HepG2 (cell line): ENCODE measurements at regions not wholly inside any gene's neighbourhood (a gene's known extent, or its start where the extent isn't known, plus 50 kb on each side); places are given as distances from the start of the nearest gene placed in this dataset.

Experiments used
- ATAC-seq: fragments of 200-7000 bp; cut with Tn5 transposase; 3 replicates; pipeline ENCODE4 v1.9.1; 2020; ENCODE audit warnings: mild to moderate bottlenecking, moderate library complexity
- BruUV-seq: library from RNA; stranded (reverse); fragments of 400-500 nt; replicated peaks from 2 replicates; lab custom pipeline; 2021; lab: Mats Ljungman, UMichigan
- CTCF ChIA-PET: fragments of 300-600 bp; formaldehyde crosslinking; extraction: SDS; loops from one replicate; lab custom pipeline; 2021; ENCODE audit warnings: low total read pairs, inconsistent platforms, low intra/inter-chr PET ratio; lab: Yijun Ruan, JAX
- POLR2A ChIA-PET: fragments of 350-600 bp; sonication (Branson Sonifier 250); formaldehyde crosslinking; loops from one replicate; lab custom pipeline; 2020; ENCODE audit warnings: antibody characterized with exemption, inconsistent platforms; lab: Yijun Ruan, JAX
- DNase-seq: peaks from one replicate; pipeline ENCODE4 v3.0.0-alpha.2; 2015; ENCODE audit warnings: low spot score
- FAIRE-seq: peaks from 3 replicates; lab custom pipeline; 2011; peaks lifted over from hg19 to GRCh38; lab: Jason Lieb, UNC
- H2AFZ ChIP-seq: one replicate; pipeline ENCODE4 v1.6.1; 2011; ENCODE audit warnings: low read length, inconsistent platforms
- H3K27ac ChIP-seq: fragments of 300-600 bp; 3 replicates; pipeline ENCODE4 v1.8.0; 2011; ENCODE audit warnings: mixed run types, mild to moderate bottlenecking, mixed read lengths, low read length, inconsistent platforms; ENCODE audit not compliant: insufficient read depth; ENCODE audit errors: extremely low read length
- H3K27me3 ChIP-seq, 2 experiments: fragments of 200-600 bp in 1 of 2; 2 replicates in 1 of 2; 3 replicates in 1 of 2; pipeline versions ENCODE4 v1.6.0 to v1.8.0; 2011; ENCODE audit warnings: low read length in 2 of 2, mild to moderate bottlenecking in 2 of 2, moderate library complexity in 2 of 2, inconsistent platforms in 1 of 2; ENCODE audit not compliant: insufficient read depth in 2 of 2, control insufficient read depth in 1 of 2
- H3K36me3 ChIP-seq, 2 experiments: fragments of 200-600 bp in 1 of 2; replicated peaks in 1 of 2; 2 replicates in 1 of 2; 3 replicates in 1 of 2; pipeline versions ENCODE4 v1.5.1 to v1.8.0; 2011; ENCODE audit warnings: low read length in 2 of 2, inconsistent platforms in 1 of 2; ENCODE audit not compliant: insufficient read depth in 2 of 2, control insufficient read depth in 1 of 2
- H3K4me1 ChIP-seq: 2 replicates; pipeline ENCODE4 v1.5.1; 2012; ENCODE audit warnings: low read length, inconsistent platforms; ENCODE audit not compliant: insufficient read depth
- H3K4me2 ChIP-seq: 2 replicates; pipeline ENCODE4 v1.6.0; 2011; ENCODE audit warnings: low read depth, low read length, inconsistent platforms
- H3K4me3 ChIP-seq, 3 experiments: fragments of 200-600 bp in 1 of 3; sonication (generic), shearing (Covaris generic) in 1 of 3; replicated peaks in 1 of 3; 2 replicates each; pipeline ENCODE4 v1.5.1; 2011 to 2016; ENCODE audit warnings: low read length in 3 of 3, inconsistent platforms in 2 of 3, low read depth in 2 of 3, mild to moderate bottlenecking in 2 of 3, control low read depth in 1 of 3, mixed read lengths in 1 of 3; ENCODE audit not compliant: insufficient read depth in 1 of 3
- H3K79me2 ChIP-seq: one replicate; pipeline ENCODE4 v1.6.1; 2011; ENCODE audit warnings: low read length, inconsistent platforms; ENCODE audit not compliant: insufficient read depth
- H3K9ac ChIP-seq: 2 replicates; pipeline ENCODE4 v1.6.0; 2011; ENCODE audit warnings: mild to moderate bottlenecking, low read depth, low read length, inconsistent platforms; ENCODE audit not compliant: insufficient read depth
- H3K9me3 ChIP-seq: 2 replicates; pipeline ENCODE4 v1.5.1; 2012; ENCODE audit warnings: mild to moderate bottlenecking, low read length
- H4K20me1 ChIP-seq: 2 replicates; pipeline ENCODE4 v1.6.0; 2011; ENCODE audit warnings: inconsistent platforms, mild to moderate bottlenecking, low read length, moderate library complexity; ENCODE audit not compliant: insufficient read depth
- FLYWCH1 ChIP-seq: sonication (generic); formaldehyde crosslinking; IDR thresholded peaks from 2 replicates; pipeline ENCODE4 v1.8.1; 2023; ENCODE audit warnings: mild to moderate bottlenecking, missing genetic modification reagents
- GTF2F1 ChIP-seq: fragments of 150-350 bp; IDR thresholded peaks from 2 replicates; pipeline ENCODE4 v1.6.1; 2014; ENCODE audit warnings: low read length
- MYC ChIP-seq: sonication (generic); formaldehyde crosslinking; IDR thresholded peaks from 2 replicates; pipeline ENCODE4 v1.9.0; 2021; ENCODE audit warnings: missing genetic modification reagents, borderline replicate concordance
- POLR2AphosphoS5 ChIP-seq: IDR thresholded peaks from 2 replicates; pipeline ENCODE4 v1.6.1; 2012; ENCODE audit warnings: low read depth, low read length
- TRIM22 ChIP-seq: fragments of 450-650 bp; IDR thresholded peaks from 2 replicates; pipeline ENCODE4 v1.6.1; 2017
- ZBTB40 ChIP-seq, 2 experiments: fragments of 450-650 bp in 1 of 2; sonication (generic) in 1 of 2; formaldehyde crosslinking in 1 of 2; IDR thresholded peaks; 2 replicates each; pipeline versions ENCODE4 v1.6.1 to v1.8.0; 2016 to 2022; ENCODE audit warnings: antibody characterized with exemption in 1 of 2, mild to moderate bottlenecking in 1 of 2, missing genetic modification reagents in 1 of 2
- ZNF17 ChIP-seq: sonication (generic); formaldehyde crosslinking; IDR thresholded peaks from 2 replicates; pipeline ENCODE4 v1.5.0; 2020; ENCODE audit warnings: mild to moderate bottlenecking, missing genetic modification reagents
- ZNF574 ChIP-seq: sonication (generic); formaldehyde crosslinking; IDR thresholded peaks from 2 replicates; pipeline ENCODE4 v1.4.0; 2020; ENCODE audit warnings: missing genetic modification reagents
- ZNF737 ChIP-seq: sonication (generic); formaldehyde crosslinking; IDR thresholded peaks from 2 replicates; pipeline ENCODE4 v1.5.0; 2020; ENCODE audit warnings: missing genetic modification reagents, mild to moderate bottlenecking, borderline replicate concordance
- WGBS: methylation state at CpG from one replicate; pipeline ENCODE4 v1.1.6; 2017; ENCODE audit warnings: low lambda C conversion rate; 5-methylcytosine and 5-hydroxymethylcytosine counted together
- in situ Hi-C: cut with HindIII; loops from 2 replicates; pipeline ENCODE4 v1.10.0; 2017; ENCODE audit warnings: low pct_unique_long_range_greater_than_20kb; ENCODE audit not compliant: extremely low pct_ligation_motif_present
- intact Hi-C: fragments of 100-400 bp; cut with micrococcal nuclease; formaldehyde crosslinking; loops from one replicate; pipeline ENCODE4 v1.10.0; 2022; ENCODE audit not compliant: unreplicated experiment

- Histone ChIP-seq H3K79me2 (no peaks in the 10 kb centered on the region), H3K27me3 (no peaks in the 10 kb centered on the region), H3K9me3 (no peaks in the 10 kb centered on the region), H3K9ac (no peak overlapping the region), H3K4me2 (no peak overlapping the region), H2AFZ (no peak overlapping the region), H4K20me1 (no peaks in the 10 kb centered on the region), H3K4me1 (no peaks in the 10 kb centered on the region), H3K36me3 (no peaks in the 10 kb centered on the region), H3K27ac (no peak overlapping the region), H3K4me3 (no peak overlapping the region)
- ATAC-seq (no peak), DNase-seq (no peak), FAIRE-seq (no peak)
- intact Hi-C loops (no loop called here), in situ Hi-C loops (no loop called here)
- POLR2A ChIA-PET, result no interaction called here
- 41% methylated on average over 6 of the region's 6 CpGs for WGBS
- BruUV-seq, result no TSS peak
- CTCF ChIA-PET, result no interaction called here
- TF ChIP-seq POLR2AphosphoS5 (no peak), FLYWCH1 (CRISPR knock-in tag) (no peak), MYC (CRISPR knock-in tag) (no peak), ZBTB40 (IDR thresholded peaks at IDR 0.05) (no peak), ZBTB40 (CRISPR knock-in tag; IDR thresholded peaks at IDR 0.05) (no peak), TRIM22 (no peak), ZNF737 (CRISPR knock-in tag) (no peak), GTF2F1 (no peak), ZNF17 (CRISPR knock-in tag) (no peak), ZNF574 (CRISPR knock-in tag) (no peak)
Observed at GRCh38 chr12:98351089-98351488, 164.3 kb upstream of the TMPO start.
